Heart right ventricle (tissue), 16 donors: ENCODE measurements at regions not wholly inside any gene's neighbourhood (a gene's known extent, or its start where the extent isn't known, plus 50 kb on each side); places are given as distances from the start of the nearest gene placed in this dataset.

ENCODE experiments used
- ATAC-seq, 8 donors: fragments of 200-7000 bp; cut with Tn5 transposase; one replicate each; pipeline ENCODE4 v1.9.1; 2020; ENCODE audit warnings: mild to moderate bottlenecking in 8 of 8, moderate library complexity in 8 of 8, moderate number of reproducible peaks in 1 of 8
- DNase-seq, 2 donors: peaks; one replicate each; pipeline ENCODE4 v3.0.0-alpha.2; 2020
- H3K27ac ChIP-seq, 10 donors: fragments of 200-600 bp; sonication (generic) in 2 of 10; one replicate each; pipeline versions ENCODE4 v1.5.0 to v1.8.0; 2020 to 2022; ENCODE audit warnings: mild to moderate bottlenecking in 3 of 10
- H3K27me3 ChIP-seq, 7 donors: fragments of 200-600 bp; one replicate each; pipeline ENCODE4 v1.8.0; 2021 to 2022; ENCODE audit warnings: mild to moderate bottlenecking in 2 of 7
- H3K36me3 ChIP-seq, 9 donors: fragments of 200-600 bp; sonication (generic) in 1 of 9; one replicate each; pipeline versions ENCODE4 v1.5.0 to v1.8.0; 2020 to 2022; ENCODE audit warnings: mild to moderate bottlenecking in 2 of 9
- H3K4me1 ChIP-seq, 9 donors: fragments of 200-600 bp; sonication (generic) in 1 of 9; one replicate each; pipeline versions ENCODE4 v1.5.0 to v1.8.0; 2020 to 2022; ENCODE audit warnings: mild to moderate bottlenecking in 4 of 9
- H3K4me3 ChIP-seq, 10 donors: fragments of 200-600 bp; sonication (generic) in 2 of 10; one replicate each; pipeline versions ENCODE4 v1.5.0 to v1.8.0; 2020 to 2022; ENCODE audit warnings: mild to moderate bottlenecking in 7 of 10, moderate library complexity in 2 of 10
- H3K9me3 ChIP-seq, 11 donors: fragments of 200-600 bp in 10 of 11; sonication (generic) in 2 of 11; one replicate each; pipeline versions ENCODE4 v1.5.0 to v1.8.0; 2013 to 2022; ENCODE audit warnings: mild to moderate bottlenecking in 2 of 11, control low read depth in 1 of 11, moderate library complexity in 1 of 11
- WGBS, 2 donors: extraction: QIAGEN DNeasy Blood & Tissue Kit; methylation state at CpG; one replicate each; pipeline ENCODE4 v1.1.7; 2013; ENCODE audit warnings: inconsistent platforms in 1 of 2; 5-methylcytosine and 5-hydroxymethylcytosine counted together
- intact Hi-C, 10 donors: fragments of 100-400 bp; cut with DNase I; formaldehyde crosslinking; loops; one replicate each; pipeline versions ENCODE4 v1.11.1 to v1.14.2; 2022
- TF ChIP-seq, protein P1 (sequence below), 9 donors: fragments of 200-600 bp; sonication (generic) in 2 of 9; IDR thresholded peaks; one replicate each; pipeline versions ENCODE4 v1.5.0 to v1.8.0; 2021 to 2022; ENCODE audit warnings: antibody characterized with exemption in 9 of 9, mild to moderate bottlenecking in 5 of 9, moderate library complexity in 1 of 9
- donor health status: Arrhythmogenic right ventricular cardiomyopathy.
- donor health status: ischemic (EF 13 %, LVEDD 7.1; RV severe dilation, severe dysfunction).
- donor health status: healthy with polysubstance abuse.
- donor health status: DM: no; HTN: yes; CAD: no.
- donor health status: DM: no; HTN: no; CAD: no.
- donor health status: ischemic (EF 25% LVEDD 6.9; RV normal size, moderate dysfunction).
- donor health status: ischemic (EF 25% LVEDD 5.7; RV mildly dilated, moderate dysfunction).
- donor health status: healthy.
- donor health status: DM: yes; HTN: yes; CAD: no.
- donor health status: Ischemic cardiomyopathy.
- donor health status: ischemic (EF 35%, LVEDD 5.7; RV mildly dilated, moderate dysfunction).
- donor health status: nonischemic (EF 11% LVEDD 7.7; RV severe dilation, severe dysfunction).
- donor health status: DM: yes; HTN: yes; CAD: no.
- donor health status: PGD.
- donor health status: ischemic (EF 29% LVEDD 5.4; RV normal size, mild dysfunction).
- donor health status: nonischemic (EF 23%, LVEDD 6.1; RV moderate dilation, normal function).

DNA sequence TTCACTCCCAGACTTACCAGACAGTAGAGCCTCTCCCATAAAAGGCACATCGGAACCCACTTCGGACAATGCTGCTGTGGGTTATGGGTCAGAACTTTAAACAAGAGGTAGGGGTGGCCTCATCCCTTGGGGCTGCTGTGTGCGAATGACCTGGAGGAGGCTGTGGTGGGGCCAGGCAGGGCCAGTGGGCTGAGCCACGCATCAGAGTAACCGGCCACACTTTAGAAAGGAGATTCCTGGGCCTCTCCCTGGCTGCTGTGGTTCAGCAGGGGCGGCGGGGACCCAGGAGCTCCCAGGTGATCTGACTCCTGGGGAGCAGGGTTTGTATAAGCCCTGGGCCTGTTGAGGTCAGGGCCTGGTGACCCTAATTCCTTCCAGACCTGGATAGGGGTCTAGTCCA, 110.2 kb upstream of the C1orf174 start:
- intact Hi-C loops: no loop called here
- no peaks in the 10 kb centered on the region for H3K36me3 ChIP-seq
- DNase-seq (no peak), ATAC-seq (no peak)
- no peak overlapping the region for H3K4me3 ChIP-seq
- no peaks in the 10 kb centered on the region for H3K4me1 ChIP-seq
- TF ChIP-seq, protein P1, sequence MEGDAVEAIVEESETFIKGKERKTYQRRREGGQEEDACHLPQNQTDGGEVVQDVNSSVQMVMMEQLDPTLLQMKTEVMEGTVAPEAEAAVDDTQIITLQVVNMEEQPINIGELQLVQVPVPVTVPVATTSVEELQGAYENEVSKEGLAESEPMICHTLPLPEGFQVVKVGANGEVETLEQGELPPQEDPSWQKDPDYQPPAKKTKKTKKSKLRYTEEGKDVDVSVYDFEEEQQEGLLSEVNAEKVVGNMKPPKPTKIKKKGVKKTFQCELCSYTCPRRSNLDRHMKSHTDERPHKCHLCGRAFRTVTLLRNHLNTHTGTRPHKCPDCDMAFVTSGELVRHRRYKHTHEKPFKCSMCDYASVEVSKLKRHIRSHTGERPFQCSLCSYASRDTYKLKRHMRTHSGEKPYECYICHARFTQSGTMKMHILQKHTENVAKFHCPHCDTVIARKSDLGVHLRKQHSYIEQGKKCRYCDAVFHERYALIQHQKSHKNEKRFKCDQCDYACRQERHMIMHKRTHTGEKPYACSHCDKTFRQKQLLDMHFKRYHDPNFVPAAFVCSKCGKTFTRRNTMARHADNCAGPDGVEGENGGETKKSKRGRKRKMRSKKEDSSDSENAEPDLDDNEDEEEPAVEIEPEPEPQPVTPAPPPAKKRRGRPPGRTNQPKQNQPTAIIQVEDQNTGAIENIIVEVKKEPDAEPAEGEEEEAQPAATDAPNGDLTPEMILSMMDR (IDR thresholded peaks at IDR 0.05): no peak
- WGBS, 2 donors: 73 to 76% methylated on average over 7 of the region's 7 CpGs
- H3K27me3 ChIP-seq: peaks cover 0 to 29% (median 18%) of the 10 kb centered on the region in 7 donors
- H3K9me3 ChIP-seq: peaks cover 0 to 27% (median 0%) of the 10 kb centered on the region in 11 donors
- no peak overlapping the region for H3K27ac ChIP-seq

DNA sequence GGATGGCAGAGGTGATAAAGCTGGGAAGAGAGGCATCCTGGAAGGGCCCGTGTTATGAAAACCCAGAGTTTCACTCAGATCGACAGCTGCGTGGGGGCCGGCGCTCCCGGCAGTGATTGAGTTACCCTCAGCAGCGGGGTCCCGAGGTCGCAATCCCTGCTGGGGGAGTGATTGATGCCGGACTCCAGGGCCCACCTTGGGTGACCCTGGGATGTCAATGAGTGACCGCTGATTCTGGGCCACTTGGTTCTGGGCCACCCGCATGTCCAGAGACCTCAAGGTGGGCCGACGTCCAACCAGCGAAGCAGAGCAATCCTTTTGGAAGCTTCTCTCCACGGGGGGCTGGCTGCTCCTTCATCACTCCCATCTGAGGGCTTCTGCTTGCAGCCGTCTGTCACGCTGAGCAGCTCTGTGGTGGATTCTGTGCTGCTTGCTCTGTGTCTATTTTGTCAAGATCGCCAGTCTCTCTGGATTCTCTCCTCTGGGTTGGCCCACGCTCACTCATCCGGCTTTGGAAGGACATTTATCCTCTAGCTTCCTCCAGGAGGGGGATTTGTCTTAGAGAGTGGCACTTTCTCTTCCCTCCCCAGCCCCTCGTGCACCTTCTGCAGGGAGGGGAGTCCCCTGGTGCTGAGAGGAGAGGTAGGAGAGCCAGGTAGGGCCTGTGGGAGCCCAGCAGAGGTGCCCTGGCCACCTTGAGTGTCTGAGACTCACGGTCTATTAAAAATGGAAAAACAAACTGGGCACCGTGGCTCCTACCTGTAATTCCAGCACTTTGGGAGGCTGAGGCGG, 110.9 kb upstream of the C1orf174 start:
- DNase-seq: no peak
- ATAC-seq: no peak
- no peak overlapping the region for H3K27ac ChIP-seq
- no peak overlapping the region for H3K4me3 ChIP-seq
- H3K36me3 ChIP-seq: no peaks in the 10 kb centered on the region
- no peaks in the 10 kb centered on the region for H3K4me1 ChIP-seq
- intact Hi-C loops: no loop called here
- WGBS, 2 donors: 62 to 70% methylated on average over 25 of the region's 25 CpGs
- peaks cover 0 to 32% (median 18%) of the 10 kb centered on the region in 7 donors for H3K27me3 ChIP-seq
- peaks cover 0 to 27% (median 0%) of the 10 kb centered on the region in 11 donors for H3K9me3 ChIP-seq
- TF ChIP-seq, protein P1 (IDR thresholded peaks at IDR 0.05): no peak

DNA sequence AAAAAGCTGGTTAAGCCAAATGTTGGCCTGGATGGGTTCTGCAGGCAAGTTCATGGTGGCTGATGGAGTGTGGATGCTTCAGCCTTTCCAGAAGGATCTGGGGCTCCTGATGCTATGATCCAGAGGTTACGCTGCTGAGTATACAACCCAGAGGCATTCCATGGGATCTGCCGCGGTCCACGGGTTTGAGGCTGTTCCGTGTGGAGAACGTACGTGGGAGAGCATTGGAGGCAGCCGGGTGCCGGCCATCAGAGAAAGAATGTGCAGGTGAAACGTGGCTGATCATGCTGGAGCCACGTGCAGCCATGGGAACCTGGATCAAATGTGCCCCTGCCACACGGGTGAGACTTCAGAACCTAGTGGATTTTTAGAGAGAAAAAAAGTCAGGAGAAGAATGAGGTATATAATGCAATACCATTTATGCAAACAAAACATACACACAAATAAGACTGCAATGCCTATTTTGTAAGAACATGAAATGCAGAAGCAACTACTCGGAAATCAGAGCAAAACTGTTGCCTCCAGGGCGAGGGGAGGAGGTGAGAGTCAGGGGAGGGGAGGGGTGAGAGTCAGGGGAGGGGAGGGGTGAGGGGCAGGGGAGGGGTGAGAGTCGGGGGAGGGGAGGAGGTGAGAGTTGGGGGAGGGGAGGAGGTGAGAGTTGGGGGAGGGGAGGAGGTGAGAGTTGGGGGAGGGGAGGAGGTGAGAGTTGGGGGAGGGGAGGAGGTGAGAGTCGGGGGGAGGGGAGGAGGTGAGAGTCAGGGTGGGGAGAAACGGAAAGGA, 116.5 kb upstream of the C1orf174 start:
- ATAC-seq (no peak), DNase-seq (no peak)
- H3K9me3 ChIP-seq: no peaks in the 10 kb centered on the region
- H3K4me1 ChIP-seq: no peaks in the 10 kb centered on the region
- intact Hi-C loops: no loop called here
- no peak overlapping the region for H3K4me3 ChIP-seq
- H3K36me3 ChIP-seq: no peaks in the 10 kb centered on the region
- TF ChIP-seq, protein P1 (IDR thresholded peaks at IDR 0.05): no peak
- peaks cover 0 to 27% (median 15%) of the 10 kb centered on the region in 7 donors for H3K27me3 ChIP-seq
- 76 to 80% methylated on average over 16 of the region's 17 CpGs for WGBS, 2 donors
- no peak overlapping the region for H3K27ac ChIP-seq

DNA sequence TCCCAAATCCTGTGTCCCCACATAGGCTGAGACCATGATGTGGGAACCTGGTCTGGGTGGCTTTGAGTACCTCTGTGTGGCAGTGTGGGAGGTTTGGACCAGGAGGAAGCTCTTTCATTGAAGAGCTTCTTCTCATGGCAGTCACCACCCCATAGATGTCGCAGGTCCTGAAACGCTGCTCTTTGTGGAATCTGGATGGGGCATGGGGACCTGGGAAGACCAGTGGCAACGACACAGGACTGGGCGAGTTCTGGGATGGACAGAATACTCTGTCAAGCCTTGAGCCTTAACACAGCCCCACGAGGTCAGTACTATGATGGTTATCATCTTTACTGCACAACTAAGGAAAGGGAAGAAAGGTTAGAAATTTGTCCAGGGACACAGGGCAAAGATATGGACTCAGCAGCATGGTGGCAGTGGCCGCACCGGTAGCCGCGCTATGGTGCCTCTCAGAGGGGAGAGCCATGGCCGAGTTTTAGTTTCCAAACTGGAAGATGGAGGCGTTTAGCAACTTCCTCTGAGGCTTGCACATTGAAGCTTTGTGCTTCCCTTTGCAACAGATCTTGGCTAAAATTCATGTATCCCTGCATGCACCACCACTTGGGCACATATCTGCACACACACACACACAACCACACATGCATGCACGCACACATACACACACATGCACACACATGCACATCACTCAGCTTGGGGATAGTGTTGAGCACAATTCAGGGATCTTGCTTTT, 117.7 kb upstream of the C1orf174 start:
- H3K9me3 ChIP-seq: no peaks in the 10 kb centered on the region
- DNase-seq (no peak), ATAC-seq (no peak)
- no peak overlapping the region for H3K4me3 ChIP-seq
- H3K36me3 ChIP-seq: no peaks in the 10 kb centered on the region
- H3K27me3 ChIP-seq: peaks cover 0 to 25% (median 9%) of the 10 kb centered on the region in 7 donors
- TF ChIP-seq, protein P1 (IDR thresholded peaks at IDR 0.05): no peak
- H3K4me1 ChIP-seq: no peaks in the 10 kb centered on the region
- 78 to 87% methylated on average over 12 of the region's 12 CpGs for whole genome bisulfite sequencing, 2 donors
- H3K27ac ChIP-seq: no peak overlapping the region
- intact Hi-C loops: no loop called here
